GM21717 (cell line): ENCODE measurements at regions not wholly inside any gene's neighbourhood (a gene's known extent, or its start where the extent isn't known, plus 50 kb on each side); places are given as distances from the start of the nearest gene placed in this dataset.

Source experiments
- ATAC-seq: cut with Tn5 transposase; IDR thresholded peaks from one replicate; pipeline ENCODE4 v1.9.1; 2021; ENCODE audit warnings: mild to moderate bottlenecking, moderate library complexity; ENCODE audit not compliant: unreplicated experiment

DNA sequence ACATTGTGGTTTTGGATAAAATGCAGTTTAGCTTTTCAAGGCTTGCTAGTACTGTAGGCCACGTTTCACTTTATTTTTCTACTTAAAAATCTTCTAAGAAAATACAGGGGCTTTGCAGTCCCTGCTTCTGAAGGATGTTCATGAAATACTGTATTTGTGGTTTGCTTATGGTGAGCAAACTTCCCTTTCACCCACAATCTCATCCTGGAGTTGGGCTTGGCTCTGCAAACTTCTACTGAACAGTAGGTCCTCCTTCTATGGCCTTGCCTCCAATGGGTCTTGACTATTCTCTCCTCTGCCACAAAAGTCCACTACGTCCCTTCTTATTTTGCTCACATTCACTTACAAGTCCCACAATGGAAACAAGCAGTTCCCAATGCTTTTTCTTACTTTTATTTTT, 502.7 kb upstream of the KLF4 start:
- ATAC-seq = no peak

DNA sequence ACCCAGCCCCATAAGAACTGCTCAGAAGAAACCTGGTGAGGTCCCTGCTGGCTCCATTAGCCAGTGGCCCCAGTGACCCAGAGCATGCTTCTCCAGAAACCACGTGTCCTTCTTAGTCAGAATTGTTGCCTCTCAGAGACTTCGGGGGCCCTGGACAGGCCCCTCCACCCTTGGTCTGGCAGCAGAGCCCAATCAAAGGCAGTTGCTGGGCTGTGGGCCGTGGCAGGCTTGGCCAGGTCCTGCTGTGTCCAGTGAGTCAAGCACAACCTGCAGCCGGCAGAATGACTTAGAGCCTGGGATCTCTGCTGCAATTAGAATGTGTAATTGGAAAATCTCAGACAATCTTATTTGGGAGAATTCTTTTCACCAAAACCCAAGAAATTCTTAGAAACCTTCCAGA, 502.0 kb upstream of the KLF4 start:
- ATAC-seq = no peak

DNA sequence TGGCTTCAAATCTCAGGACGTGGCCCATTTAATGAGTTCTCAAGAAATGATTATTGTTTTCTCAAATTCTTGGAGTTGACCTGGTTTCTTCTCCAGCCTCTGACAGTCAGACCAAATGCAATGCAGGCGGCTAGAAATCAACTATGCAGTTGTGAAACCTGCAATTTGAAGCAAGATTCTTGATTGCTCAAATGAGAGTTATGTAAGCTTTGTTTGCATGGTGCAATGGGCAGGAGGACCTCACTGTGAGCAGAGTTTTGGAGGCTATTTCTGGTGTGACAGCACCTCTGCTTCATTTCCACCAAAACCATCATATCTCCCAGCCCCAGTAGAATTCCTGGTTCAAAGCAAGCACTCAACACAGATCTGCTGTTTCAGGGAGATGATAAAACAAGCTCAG, 500.0 kb upstream of the KLF4 start:
- no peak for ATAC-seq

DNA sequence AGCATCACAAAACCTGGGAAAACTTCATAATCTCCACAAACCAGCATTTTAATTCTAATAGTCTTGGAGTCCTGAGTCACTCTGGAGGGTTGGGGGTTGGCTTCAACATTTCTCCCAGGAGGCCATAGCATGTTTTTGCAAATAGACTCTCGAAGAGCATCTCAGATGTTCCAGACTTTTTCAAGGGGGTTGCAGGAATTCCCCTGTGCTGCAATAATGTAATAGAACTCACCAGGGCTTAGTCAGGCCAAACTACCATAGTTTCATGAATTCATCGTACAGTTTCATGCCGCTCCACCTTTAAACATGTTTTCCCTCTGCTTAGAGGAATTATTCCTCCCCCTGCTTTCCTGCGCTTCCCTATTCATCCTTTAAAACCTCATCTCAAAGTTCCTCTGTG, 499.5 kb upstream of the KLF4 start:
- ATAC-seq = no peak

- no peak for ATAC-seq
These were observed 495.4 kb upstream of the KLF4 start for GRCh38 chr9:107984956-107985355.

DNA sequence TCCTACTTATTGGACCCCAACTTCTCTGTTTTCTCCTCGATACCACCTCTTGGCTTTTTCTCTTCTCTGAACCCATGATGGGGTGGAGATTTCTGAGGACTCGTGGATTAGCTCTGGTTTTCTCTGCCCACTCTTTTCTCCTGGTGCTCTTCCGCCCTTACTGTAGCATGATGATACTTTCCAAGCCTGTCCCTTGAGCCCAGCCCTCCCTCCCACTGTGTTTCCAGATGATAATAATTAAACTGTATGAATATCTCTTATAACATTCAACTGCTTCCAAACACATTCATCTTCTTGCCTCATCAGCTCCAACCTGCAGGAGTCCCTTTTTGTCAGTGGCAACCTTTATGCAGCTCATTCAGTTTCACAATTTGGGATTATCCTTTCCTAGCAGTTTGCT, 494.2 kb upstream of the KLF4 start:
- ATAC-seq = no peak

DNA sequence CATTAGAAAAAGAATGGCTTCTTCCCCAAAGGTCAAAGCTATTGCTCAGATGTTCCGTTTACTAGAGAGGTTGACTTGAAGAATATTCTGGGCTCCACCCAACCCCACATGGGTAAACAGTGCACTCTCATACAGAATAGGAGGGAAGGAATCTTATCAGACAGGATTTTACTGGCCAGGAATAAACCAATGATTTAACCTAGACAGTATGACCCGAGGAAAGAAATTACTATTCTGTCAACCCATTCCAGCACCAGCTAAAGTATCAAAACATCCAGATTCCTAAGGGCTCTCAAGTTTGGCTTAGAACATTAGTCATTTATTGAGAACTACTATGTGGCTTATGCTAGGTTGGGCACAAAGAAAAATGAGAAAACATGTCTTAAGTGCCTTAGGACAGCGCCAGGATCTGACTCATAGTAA, 493.6 kb upstream of the KLF4 start:
- ATAC-seq = no peak

DNA sequence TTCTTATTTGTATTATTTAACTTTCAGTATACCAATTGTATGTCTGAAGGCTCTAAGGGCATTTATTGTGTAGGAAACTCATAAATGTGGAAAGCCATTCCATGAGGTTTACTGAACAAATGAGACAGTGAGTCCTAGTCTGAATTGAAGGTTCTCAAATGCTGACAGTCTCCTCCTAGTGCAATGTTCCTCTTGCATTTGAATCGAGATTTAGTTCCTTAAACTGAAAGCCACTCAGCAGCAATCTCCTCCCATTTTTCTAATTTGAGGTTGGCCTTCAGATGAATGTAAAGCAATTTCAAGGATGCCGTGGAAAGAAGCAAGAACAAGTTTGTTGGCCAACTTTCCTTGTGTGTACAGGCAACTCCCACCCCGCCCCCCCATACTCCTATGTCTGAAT, 493.2 kb upstream of the KLF4 start:
- no peak for ATAC-seq

GRCh38 chr9:107982001-107982400, 492.4 kb upstream of the KLF4 start:
- no peak for ATAC-seq

DNA sequence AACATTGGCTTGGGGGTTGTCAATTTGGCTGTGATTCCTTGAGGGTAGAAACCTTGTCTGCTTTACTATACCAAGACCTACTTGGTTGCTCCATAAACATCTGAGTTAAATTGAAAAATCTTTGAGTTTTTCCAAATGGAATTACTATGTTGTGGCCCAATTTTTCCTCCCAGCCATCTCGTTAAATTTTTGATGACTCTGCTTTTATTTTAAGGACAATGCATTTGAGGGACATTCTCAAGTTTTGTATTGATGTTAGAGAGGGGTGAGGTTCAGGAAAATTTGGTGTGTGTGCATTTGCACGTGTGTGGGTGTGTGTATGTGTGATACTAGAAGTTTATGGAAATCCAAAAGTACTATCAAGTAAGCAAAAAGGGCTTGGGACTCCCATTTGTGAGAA, 491.4 kb upstream of the KLF4 start:
- ATAC-seq = no peak

DNA sequence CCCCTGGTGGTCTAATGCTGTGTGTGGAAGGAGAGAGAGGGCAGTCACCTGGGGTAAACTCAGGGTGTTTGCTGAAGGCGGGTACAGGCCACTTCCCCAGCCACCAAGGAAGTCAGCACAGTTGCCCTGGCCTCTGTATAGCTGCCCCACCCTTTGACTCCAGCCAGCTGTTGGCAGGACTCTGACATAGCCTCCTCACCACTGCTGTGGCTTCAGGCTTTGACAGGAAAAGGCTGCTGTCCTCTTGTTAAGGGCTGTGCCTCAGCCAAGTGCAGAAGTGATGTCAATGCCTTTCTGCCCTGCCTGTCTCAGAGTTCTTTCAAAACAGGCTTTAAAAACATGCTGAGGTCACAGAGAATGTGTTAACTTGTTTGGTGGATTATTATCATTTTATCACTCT, 487.2 kb upstream of the KLF4 start:
- no peak for ATAC-seq

DNA sequence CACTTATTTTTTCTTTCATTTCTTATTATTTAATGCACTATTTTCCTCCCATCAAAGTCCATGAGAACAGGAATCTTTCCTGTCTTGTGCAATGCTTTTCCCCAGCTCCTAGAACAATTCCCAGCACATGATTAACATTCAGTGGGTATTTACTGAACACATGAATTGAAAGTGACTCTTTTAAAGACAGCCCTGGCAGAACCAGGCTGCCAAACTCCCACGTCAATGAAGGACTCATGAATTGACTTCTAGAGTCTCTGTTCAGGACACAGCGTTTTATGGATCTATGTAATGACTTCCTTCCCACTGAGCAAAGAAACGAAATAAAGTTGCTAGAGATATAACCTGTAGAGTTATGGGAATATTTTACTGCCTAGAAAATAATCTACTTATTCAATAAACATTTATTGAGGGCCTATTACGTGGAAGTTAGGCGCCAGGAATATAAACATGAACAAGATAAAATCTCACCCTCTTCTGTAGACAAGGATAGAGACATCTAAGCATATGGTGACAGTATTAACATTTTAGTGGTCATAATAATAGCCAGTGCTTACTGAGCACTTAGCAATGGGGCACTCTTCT, 485.9 kb upstream of the KLF4 start:
- no peak for ATAC-seq

GRCh38 chr9:107973451-107973850, 483.9 kb upstream of the KLF4 start:
- ATAC-seq = no peak

GRCh38 chr9:107972346-107972745, 482.8 kb upstream of the KLF4 start:
- ATAC-seq = no peak

DNA sequence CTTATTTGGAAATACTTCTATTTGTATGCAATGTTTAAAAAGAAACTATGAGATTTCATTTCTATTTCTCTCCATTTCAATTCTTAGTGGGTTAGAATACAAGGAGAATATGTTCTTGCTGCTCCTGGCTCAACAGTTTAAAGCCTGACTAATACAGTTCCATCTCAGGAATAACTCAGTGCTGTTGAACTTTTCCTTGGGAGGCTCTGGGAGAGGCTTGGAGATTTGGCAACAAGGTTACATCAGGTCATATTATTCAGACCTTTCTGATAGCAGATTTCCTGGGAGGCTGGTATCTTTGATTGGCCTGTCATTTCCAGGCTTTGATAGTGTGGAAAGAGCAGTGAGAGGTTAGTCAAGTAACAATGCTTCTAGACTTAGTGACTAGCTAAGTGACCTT, 481.7 kb upstream of the KLF4 start:
- ATAC-seq = no peak

DNA sequence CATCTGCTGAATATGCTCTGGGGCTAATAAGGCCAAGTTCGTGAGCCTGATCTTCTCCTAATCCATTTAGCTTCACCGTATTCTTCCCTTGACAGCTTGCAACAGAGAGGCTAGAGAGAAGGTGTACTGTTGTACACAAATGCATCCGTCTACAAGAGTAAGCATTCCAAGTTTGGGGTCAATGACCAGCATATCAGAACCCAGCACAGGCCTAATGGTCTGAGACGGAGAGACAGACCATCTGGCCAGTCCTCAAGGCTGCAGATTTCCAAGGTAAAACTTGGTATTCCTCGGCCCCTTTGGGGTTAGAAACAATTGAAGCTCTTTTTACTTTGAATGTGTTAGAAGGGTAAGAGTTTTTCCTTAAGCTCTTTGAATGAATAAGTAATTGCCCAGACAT, 481.2 kb upstream of the KLF4 start:
- no peak for ATAC-seq

DNA sequence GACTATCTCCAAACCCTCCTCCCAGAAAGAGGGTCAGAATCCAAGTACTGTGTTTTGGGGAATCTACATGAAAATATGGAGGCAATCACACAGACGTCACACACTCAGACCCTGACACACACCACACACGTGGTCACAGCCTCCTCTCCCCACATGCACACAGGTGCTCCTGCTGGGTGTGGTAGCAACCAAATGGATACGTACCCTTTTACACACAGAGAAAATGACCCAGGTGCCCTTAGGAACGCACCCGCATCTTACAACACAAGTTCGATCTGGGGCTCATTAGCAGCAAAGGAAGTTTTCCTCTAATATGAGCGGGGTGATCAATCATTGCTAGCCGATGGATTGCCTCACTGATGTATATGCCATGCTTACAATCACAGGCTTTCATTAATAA, 480.2 kb upstream of the KLF4 start:
- no peak for ATAC-seq

DNA sequence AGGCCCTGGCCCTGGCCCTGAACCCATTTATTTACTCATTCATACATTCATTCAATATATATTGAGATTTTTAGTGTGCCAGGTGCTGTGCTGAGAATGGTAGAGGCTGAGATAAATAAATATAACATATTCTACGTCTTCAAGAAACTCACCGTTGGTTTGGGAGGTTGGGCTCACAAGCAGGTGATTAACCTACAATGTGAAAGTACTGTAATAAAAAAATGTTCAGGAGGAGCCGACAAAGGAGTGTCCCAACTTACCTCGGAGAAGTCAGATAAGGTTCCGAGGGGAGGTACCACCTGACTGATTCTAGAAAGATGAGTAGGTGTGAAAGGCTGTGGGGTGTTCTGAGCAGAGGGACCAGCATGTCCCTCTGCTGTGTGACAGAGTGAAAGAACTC, 479.6 kb upstream of the KLF4 start:
- no peak for ATAC-seq

DNA sequence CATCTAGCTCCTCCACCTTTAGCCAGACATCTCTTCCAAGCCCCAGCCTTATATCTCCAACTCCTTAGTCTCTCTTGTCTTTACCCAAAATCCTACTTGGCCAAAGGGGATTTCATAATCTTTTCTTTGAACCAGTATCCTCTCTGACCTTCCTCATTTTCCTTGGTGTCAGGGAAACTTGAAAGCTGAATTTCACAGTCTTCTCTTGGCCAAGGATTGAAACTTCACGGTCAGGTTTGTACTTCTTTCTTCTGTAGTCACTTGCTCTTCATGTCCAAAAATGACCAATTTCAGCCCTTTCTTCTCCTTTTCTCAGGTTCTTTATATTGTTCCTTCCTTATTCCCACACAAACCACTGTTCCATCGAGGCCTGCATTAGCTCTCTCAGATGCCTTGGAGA, 473.7 kb upstream of the KLF4 start:
- ATAC-seq = no peak

- ATAC-seq = no peak
These were observed 471.3 kb upstream of the KLF4 start for GRCh38 chr9:107960916-107961315.

DNA sequence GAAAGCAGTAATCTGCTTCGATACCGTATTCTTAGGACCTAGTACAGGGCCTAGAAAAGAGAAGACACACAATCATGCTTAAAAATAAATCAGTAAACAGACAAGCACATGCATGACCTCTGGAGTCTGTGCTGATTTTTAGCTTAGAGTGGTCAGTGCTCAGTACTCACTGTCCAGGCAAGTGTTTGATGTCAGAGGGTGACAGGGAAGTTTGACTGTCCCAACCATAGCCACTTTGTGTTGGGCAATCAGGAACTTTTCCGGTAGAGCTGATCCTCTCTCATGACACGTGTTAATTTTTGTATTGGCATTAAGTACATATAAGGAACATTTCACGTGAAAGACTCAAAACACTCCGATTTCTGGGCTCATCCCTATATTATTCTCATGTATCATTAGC, 464.7 kb upstream of the KLF4 start:
- no peak for ATAC-seq

GRCh38 chr9:107953556-107954125, 464.1 kb upstream of the KLF4 start:
- no peak for ATAC-seq

DNA sequence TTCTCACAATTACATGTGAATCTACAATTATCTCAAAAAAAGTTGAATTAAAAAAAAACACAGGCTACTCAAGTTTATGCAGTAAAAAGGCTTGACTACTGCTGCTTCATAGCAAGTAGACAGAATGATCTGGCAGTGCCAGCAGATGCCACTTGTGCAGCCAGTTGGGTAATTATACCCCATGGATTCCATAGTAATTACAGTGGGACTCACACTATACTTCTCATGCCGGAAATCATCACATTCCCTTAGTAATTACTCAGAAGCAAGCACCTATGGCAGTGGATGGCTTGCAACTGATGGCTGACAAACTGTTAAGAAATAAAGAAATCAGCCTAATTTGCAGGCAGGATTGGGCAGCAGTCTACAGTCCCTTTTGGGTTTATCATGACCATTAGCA, 463.2 kb upstream of the KLF4 start:
- no peak for ATAC-seq
